ENCODE measurements at regions not wholly inside any gene's neighbourhood (a gene's known extent, or its start where the extent isn't known, plus 50 kb on each side); places are given as distances from the start of the nearest gene placed in this dataset.

DNA sequence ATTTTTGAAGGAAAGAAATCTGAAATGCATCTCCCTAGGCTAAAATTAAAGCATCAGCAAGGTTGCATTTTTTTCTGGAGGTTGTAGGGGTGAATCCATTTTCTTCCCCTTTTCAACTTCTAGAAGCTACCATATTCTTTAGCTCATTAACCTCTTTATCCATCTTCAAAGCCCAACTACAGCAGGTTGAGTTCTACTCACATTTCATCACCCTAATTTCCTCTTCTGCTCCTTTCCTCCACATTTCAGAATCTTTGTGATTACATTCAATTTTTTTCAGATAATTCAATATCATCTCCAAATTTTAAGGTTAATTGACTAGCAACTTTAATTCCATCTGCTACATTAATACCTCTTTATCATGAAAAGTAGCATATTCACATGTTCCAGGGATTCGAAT is 2655.7 kb upstream of the PCDH20 start:
- Histone ChIP-seq H3K27me3 (ENCODE audit: insufficient read depth, low read length) (no peaks in the 10 kb centered on the region), H3K27ac (ENCODE audit: low read length) (no peak overlapping the region), H3K9me3 (ENCODE audit: insufficient read depth, low read depth, low read length) (no peaks in the 10 kb centered on the region), H3K36me3 (ENCODE audit: insufficient read depth, low read depth, low read length) (no peaks in the 10 kb centered on the region), H3K4me3 (ENCODE audit: low read length) (no peak overlapping the region), H3K4me1 (ENCODE audit: insufficient read depth, low read length) (no peaks in the 10 kb centered on the region), H3K9ac (ENCODE audit: low read depth, low read length) (no peak overlapping the region)

DNA sequence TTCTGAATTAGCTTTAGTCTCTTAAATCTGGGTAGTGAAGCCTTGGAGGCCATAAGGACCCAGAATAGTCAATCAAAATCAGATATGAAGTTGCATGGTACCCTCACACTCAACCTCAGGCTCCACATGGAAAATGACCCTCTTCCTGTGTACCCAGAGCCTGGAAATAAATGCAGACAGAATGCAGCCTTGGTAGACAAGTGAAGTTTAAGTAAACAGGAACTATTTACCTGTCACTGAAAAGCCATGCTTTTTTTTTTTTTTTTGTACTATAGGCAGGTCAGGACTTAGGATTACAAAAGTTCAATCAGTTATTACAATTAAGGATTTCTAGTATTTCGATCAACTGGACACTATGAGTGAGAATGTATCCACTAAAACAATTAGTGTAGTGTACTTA is 2654.2 kb upstream of the PCDH20 start:
- H3K9me3 ChIP-seq (ENCODE audit: insufficient read depth, low read depth, low read length) = no peaks in the 10 kb centered on the region
- H3K4me1 ChIP-seq (ENCODE audit: insufficient read depth, low read length) = no peaks in the 10 kb centered on the region
- no peak overlapping the region for H3K4me3 ChIP-seq (ENCODE audit: low read length)
- H3K9ac ChIP-seq (ENCODE audit: low read depth, low read length) = no peak overlapping the region
- H3K27ac ChIP-seq (ENCODE audit: low read length) = no peak overlapping the region
- H3K36me3 ChIP-seq (ENCODE audit: insufficient read depth, low read depth, low read length) = no peaks in the 10 kb centered on the region
- H3K27me3 ChIP-seq (ENCODE audit: insufficient read depth, low read length) = no peaks in the 10 kb centered on the region

DNA sequence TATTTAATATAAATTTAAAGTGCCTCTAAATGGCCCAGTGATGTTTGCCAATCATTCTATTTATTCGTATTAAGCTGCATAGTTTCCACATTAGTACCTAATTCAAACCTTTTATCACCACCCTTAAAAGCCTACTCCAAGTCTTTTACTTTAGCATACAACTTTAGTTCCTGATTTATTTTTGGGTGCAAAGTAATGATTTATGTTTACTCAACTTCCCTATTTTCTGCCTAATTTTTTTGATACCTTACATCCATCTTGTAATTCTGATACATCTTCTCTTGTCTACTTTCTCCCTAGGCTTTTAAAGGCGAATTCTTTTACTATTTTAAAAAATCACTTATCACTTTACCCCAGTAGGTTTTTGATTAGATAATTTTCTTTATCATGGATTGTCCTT is 2651.1 kb upstream of the PCDH20 start:
- no peak overlapping the region for H3K27ac ChIP-seq (ENCODE audit: low read length)
- H3K9ac ChIP-seq (ENCODE audit: low read depth, low read length) = no peak overlapping the region
- H3K4me1 ChIP-seq (ENCODE audit: insufficient read depth, low read length) = no peaks in the 10 kb centered on the region
- H3K4me3 ChIP-seq (ENCODE audit: low read length) = no peak overlapping the region
- H3K36me3 ChIP-seq (ENCODE audit: insufficient read depth, low read depth, low read length) = no peaks in the 10 kb centered on the region
- no peaks in the 10 kb centered on the region for H3K9me3 ChIP-seq (ENCODE audit: insufficient read depth, low read depth, low read length)
- H3K27me3 ChIP-seq (ENCODE audit: insufficient read depth, low read length) = no peaks in the 10 kb centered on the region

DNA sequence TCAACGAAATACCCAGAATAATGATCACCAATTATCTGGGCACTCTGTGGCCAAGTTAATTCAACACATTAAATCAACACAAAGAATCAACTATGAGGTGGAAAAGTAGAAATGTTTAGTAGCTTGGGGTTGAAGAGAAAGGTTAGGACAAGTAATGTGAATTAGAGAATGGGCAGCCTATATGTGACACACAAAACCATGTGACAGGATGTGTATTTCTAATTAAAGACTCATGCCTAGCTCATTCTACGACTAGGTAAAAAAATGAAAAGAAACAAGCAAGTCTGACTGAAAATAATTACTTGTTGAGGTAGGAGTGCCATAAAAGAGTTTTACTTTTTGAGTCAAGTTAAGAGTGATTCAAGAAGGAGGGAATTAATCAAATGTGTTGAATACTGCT is 2646.0 kb upstream of the PCDH20 start:
- Histone ChIP-seq H3K9me3 (ENCODE audit: insufficient read depth, low read depth, low read length) (no peaks in the 10 kb centered on the region), H3K4me3 (ENCODE audit: low read length) (no peak overlapping the region), H3K4me1 (ENCODE audit: insufficient read depth, low read length) (no peaks in the 10 kb centered on the region), H3K36me3 (ENCODE audit: insufficient read depth, low read depth, low read length) (no peaks in the 10 kb centered on the region), H3K27me3 (ENCODE audit: insufficient read depth, low read length) (no peaks in the 10 kb centered on the region), H3K9ac (ENCODE audit: low read depth, low read length) (no peak overlapping the region), H3K27ac (ENCODE audit: low read length) (no peak overlapping the region)

DNA sequence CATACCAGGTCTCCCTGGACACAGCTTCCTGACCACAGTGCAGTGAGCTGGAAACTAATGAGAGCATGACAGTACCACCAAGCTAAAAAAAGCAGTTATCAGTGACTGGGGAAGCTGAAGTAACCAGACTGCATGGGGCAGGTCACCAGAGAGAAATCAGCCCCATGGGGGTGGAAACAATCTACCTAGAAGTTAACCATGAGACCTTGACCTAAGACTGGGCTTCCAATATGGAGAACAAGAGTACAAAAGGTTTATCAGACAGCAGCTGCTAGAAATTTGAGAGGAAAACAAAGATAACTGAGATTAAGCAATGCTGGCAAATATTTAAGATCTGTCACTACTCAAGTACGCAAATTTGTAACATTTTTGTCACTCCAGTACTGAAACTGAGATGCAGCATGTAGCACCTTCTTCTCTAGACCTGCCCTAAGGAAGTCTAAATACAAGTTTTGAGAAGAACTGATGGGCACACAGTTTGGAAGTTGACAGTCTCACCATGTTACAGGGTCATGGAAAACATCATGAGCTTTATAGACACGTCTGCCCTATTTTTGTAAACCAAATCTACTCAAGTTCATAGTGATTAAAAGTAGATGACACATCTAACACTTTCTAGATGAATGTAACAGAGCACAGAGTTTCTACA is 2641.8 kb upstream of the PCDH20 start:
- Histone ChIP-seq H3K27me3 (ENCODE audit: insufficient read depth, low read length) (no peaks in the 10 kb centered on the region), H3K4me3 (ENCODE audit: low read length) (no peak overlapping the region), H3K9me3 (ENCODE audit: insufficient read depth, low read depth, low read length) (no peaks in the 10 kb centered on the region), H3K9ac (ENCODE audit: low read depth, low read length) (no peak overlapping the region), H3K4me1 (ENCODE audit: insufficient read depth, low read length) (no peaks in the 10 kb centered on the region), H3K27ac (ENCODE audit: low read length) (no peak overlapping the region), H3K36me3 (ENCODE audit: insufficient read depth, low read depth, low read length) (no peaks in the 10 kb centered on the region)

DNA sequence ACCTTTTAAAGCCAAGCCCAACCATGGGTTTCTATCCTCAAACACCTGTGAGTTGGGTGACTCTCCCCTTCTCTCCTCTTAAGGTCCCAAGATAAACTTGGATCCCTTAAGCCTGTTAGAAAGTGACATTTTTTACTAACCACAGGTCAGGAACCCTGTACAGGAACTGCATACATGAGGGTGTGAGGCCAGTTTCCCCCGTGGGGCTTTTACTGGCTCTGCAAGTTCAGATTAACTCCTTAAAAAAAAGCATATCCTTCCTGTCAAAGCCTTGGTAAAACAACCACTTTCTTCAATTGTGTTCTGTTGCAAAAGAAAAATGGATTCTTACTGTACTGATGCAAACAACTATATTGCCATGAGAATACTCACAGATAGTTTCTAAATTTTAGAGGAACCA is 2638.7 kb upstream of the PCDH20 start:
- Histone ChIP-seq H3K4me1 (ENCODE audit: insufficient read depth, low read length) (no peaks in the 10 kb centered on the region), H3K27ac (ENCODE audit: low read length) (no peak overlapping the region), H3K9ac (ENCODE audit: low read depth, low read length) (no peak overlapping the region), H3K4me3 (ENCODE audit: low read length) (no peak overlapping the region), H3K9me3 (ENCODE audit: insufficient read depth, low read depth, low read length) (no peaks in the 10 kb centered on the region), H3K36me3 (ENCODE audit: insufficient read depth, low read depth, low read length) (no peaks in the 10 kb centered on the region), H3K27me3 (ENCODE audit: insufficient read depth, low read length) (no peaks in the 10 kb centered on the region)

DNA sequence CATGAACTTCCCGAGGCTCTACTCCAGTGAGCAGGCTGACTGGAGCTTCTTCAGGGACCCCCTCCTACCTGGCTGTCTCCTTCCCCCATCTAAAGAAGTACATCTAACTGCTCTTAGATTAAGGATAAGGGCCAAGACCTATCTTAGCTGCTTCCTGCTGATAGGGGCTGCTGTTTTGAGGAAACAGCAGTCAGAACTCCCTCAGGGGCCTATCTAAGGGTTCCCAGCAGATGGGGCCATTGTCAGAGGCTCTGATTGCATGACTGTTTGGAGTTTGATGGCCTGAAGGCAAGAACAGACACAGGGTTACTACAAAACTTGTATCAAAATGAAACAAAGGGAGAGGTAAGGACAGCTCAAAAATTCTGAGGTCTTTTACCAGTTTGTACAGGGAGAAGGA is 2636.9 kb upstream of the PCDH20 start:
- Histone ChIP-seq H3K4me1 (ENCODE audit: insufficient read depth, low read length) (no peaks in the 10 kb centered on the region), H3K4me3 (ENCODE audit: low read length) (no peak overlapping the region), H3K27me3 (ENCODE audit: insufficient read depth, low read length) (no peaks in the 10 kb centered on the region), H3K27ac (ENCODE audit: low read length) (no peak overlapping the region), H3K9me3 (ENCODE audit: insufficient read depth, low read depth, low read length) (no peaks in the 10 kb centered on the region), H3K36me3 (ENCODE audit: insufficient read depth, low read depth, low read length) (no peaks in the 10 kb centered on the region), H3K9ac (ENCODE audit: low read depth, low read length) (no peak overlapping the region)

DNA sequence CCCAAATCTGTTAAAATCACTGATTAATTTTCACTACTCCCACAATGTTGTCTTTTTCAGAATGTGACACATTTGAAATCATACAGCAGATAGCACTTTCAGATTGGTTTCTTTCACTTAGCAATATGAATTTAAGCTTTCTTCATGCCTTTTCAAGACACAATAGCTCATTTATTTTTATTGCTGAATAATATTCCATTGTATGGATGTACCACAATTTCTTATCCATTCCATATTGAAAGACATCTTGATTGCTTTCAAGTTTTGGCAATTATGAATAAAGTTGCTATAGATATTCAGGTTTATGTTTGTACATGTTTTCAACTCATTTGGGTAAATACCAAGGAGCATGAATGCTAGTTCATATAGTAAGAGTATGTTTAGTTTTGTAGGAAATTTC is 2635.6 kb upstream of the PCDH20 start:
- H3K4me1 ChIP-seq (ENCODE audit: insufficient read depth, low read length) = no peaks in the 10 kb centered on the region
- H3K9me3 ChIP-seq (ENCODE audit: insufficient read depth, low read depth, low read length) = no peaks in the 10 kb centered on the region
- H3K36me3 ChIP-seq (ENCODE audit: insufficient read depth, low read depth, low read length) = no peaks in the 10 kb centered on the region
- H3K4me3 ChIP-seq (ENCODE audit: low read length) = no peak overlapping the region
- H3K27me3 ChIP-seq (ENCODE audit: insufficient read depth, low read length) = no peaks in the 10 kb centered on the region
- H3K9ac ChIP-seq (ENCODE audit: low read depth, low read length) = no peak overlapping the region
- H3K27ac ChIP-seq (ENCODE audit: low read length) = no peak overlapping the region

DNA sequence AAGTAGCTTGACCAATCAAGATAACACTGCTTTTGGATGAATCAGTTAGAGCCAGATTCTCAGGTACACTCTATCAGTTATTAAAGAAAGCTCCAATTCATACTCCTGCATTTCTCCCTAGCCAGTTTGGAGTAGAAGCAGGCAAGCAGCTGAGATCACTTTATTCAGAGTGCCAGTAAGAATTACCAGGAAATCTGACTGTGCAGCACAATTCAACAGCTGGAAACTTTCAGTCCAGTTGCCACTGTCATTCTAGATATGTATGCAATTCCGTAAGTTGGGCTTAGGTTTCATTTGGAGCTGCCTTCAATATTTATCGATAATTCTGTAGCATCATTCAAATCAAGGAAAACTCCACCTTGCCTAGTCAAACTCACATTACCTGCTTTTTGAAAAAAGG is 2625.6 kb upstream of the PCDH20 start:
- H3K36me3 ChIP-seq (ENCODE audit: insufficient read depth, low read depth, low read length) = no peaks in the 10 kb centered on the region
- no peaks in the 10 kb centered on the region for H3K9me3 ChIP-seq (ENCODE audit: insufficient read depth, low read depth, low read length)
- H3K9ac ChIP-seq (ENCODE audit: low read depth, low read length) = no peak overlapping the region
- H3K4me1 ChIP-seq (ENCODE audit: insufficient read depth, low read length) = no peaks in the 10 kb centered on the region
- H3K27ac ChIP-seq (ENCODE audit: low read length) = no peak overlapping the region
- H3K27me3 ChIP-seq (ENCODE audit: insufficient read depth, low read length) = no peaks in the 10 kb centered on the region
- no peak overlapping the region for H3K4me3 ChIP-seq (ENCODE audit: low read length)

DNA sequence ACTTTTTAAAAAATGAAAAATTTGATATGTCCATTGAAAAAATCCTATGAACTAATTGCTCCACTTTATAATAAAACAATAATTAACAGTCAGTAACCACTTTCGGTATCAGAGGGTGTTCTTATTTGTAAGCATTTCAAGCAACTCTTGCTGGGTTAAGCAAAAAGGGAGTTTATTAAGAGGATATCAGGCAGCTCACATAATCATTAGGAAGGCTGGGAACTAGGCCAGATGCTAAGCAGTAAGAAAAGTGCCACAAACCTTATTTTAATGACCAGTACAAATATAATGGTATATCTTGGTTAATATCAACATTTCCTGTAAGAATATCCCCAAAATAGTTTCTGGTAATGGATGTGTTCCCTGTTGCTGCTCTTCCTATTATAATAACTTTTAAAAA is 2618.3 kb upstream of the PCDH20 start:
- no peaks in the 10 kb centered on the region for H3K36me3 ChIP-seq (ENCODE audit: insufficient read depth, low read depth, low read length)
- no peaks in the 10 kb centered on the region for H3K27me3 ChIP-seq (ENCODE audit: insufficient read depth, low read length)
- H3K4me3 ChIP-seq (ENCODE audit: low read length) = no peak overlapping the region
- no peak overlapping the region for H3K9ac ChIP-seq (ENCODE audit: low read depth, low read length)
- H3K4me1 ChIP-seq (ENCODE audit: insufficient read depth, low read length) = no peaks in the 10 kb centered on the region
- no peak overlapping the region for H3K27ac ChIP-seq (ENCODE audit: low read length)
- no peaks in the 10 kb centered on the region for H3K9me3 ChIP-seq (ENCODE audit: insufficient read depth, low read depth, low read length)

- no peak overlapping the region for H3K27ac ChIP-seq (ENCODE audit: low read length)
- H3K4me3 ChIP-seq (ENCODE audit: low read length) = no peak overlapping the region
- no peaks in the 10 kb centered on the region for H3K36me3 ChIP-seq (ENCODE audit: insufficient read depth, low read depth, low read length)
- H3K9ac ChIP-seq (ENCODE audit: low read depth, low read length) = no peak overlapping the region
- H3K9me3 ChIP-seq (ENCODE audit: insufficient read depth, low read depth, low read length) = no peaks in the 10 kb centered on the region
- H3K27me3 ChIP-seq (ENCODE audit: insufficient read depth, low read length) = no peaks in the 10 kb centered on the region
- H3K4me1 ChIP-seq (ENCODE audit: insufficient read depth, low read length) = no peaks in the 10 kb centered on the region
Measured at GRCh38 chr13:64029343-64030093, 2613.9 kb upstream of the PCDH20 start.

GRCh38 chr13:64028551-64028950 is 2612.9 kb upstream of the PCDH20 start:
- Histone ChIP-seq H3K9me3 (ENCODE audit: insufficient read depth, low read depth, low read length) (no peaks in the 10 kb centered on the region), H3K4me3 (ENCODE audit: low read length) (no peak overlapping the region), H3K9ac (ENCODE audit: low read depth, low read length) (no peak overlapping the region), H3K27me3 (ENCODE audit: insufficient read depth, low read length) (no peaks in the 10 kb centered on the region), H3K27ac (ENCODE audit: low read length) (no peak overlapping the region), H3K4me1 (ENCODE audit: insufficient read depth, low read length) (no peaks in the 10 kb centered on the region), H3K36me3 (ENCODE audit: insufficient read depth, low read depth, low read length) (no peaks in the 10 kb centered on the region)
